Fibroblast of lung (primary cell): ENCODE measurements at regions not wholly inside any gene's neighbourhood (a gene's known extent, or its start where the extent isn't known, plus 50 kb on each side); places are given as distances from the start of the nearest gene placed in this dataset.

ENCODE experiments used
- DNase-seq, 2 donors: peaks; one replicate each; pipeline versions ENCODE4 v3.0.0 to v3.0.0-alpha.2; 2010; ENCODE audit warnings: low read depth in 2 of 2
- H2AFZ ChIP-seq: 2 replicates; pipeline ENCODE4 v1.5.1; 2012; ENCODE audit warnings: low read length, control low read depth, inconsistent platforms
- H3K27ac ChIP-seq: 2 replicates; pipeline ENCODE4 v1.5.1; 2011; ENCODE audit warnings: low read length, control low read depth; ENCODE audit not compliant: insufficient read depth
- H3K27me3 ChIP-seq: 2 replicates; pipeline ENCODE4 v1.5.1; 2011; ENCODE audit warnings: mild to moderate bottlenecking, low read length; ENCODE audit not compliant: control insufficient read depth, insufficient read depth
- H3K36me3 ChIP-seq: 2 replicates; pipeline ENCODE4 v1.5.1; 2011; ENCODE audit warnings: low read length; ENCODE audit not compliant: control insufficient read depth, insufficient read depth
- H3K4me1 ChIP-seq: 2 replicates; pipeline ENCODE4 v1.5.1; 2011; ENCODE audit warnings: low read length; ENCODE audit not compliant: control insufficient read depth, insufficient read depth; ENCODE audit errors: extremely low read depth
- H3K4me2 ChIP-seq: 2 replicates; pipeline ENCODE4 v1.5.1; 2011; ENCODE audit warnings: low read length, control low read depth; ENCODE audit not compliant: insufficient read depth; ENCODE audit errors: extremely low read depth
- H3K4me3 ChIP-seq, 4 experiments: fragments of 200-600 bp in 1 of 4; sonication (generic) in 1 of 4; replicated peaks in 1 of 4; 2 replicates each; pipeline ENCODE4 v1.5.1; 2011 to 2016; ENCODE audit warnings: low read length in 4 of 4, low read depth in 3 of 4, mild to moderate bottlenecking in 3 of 4, control low read depth in 2 of 4, inconsistent platforms in 1 of 4, mixed read lengths in 1 of 4; ENCODE audit not compliant: insufficient read depth in 1 of 4; ENCODE audit errors: control extremely low read depth in 1 of 4
- H3K79me2 ChIP-seq: 2 replicates; pipeline ENCODE4 v1.5.1; 2012; ENCODE audit warnings: mild to moderate bottlenecking, low read length, inconsistent platforms; ENCODE audit not compliant: control insufficient read depth, insufficient read depth
- H3K9ac ChIP-seq: 2 replicates; pipeline ENCODE4 v1.5.1; 2011; ENCODE audit warnings: mild to moderate bottlenecking, low read length, control low read depth; ENCODE audit not compliant: insufficient read depth
- H3K9me3 ChIP-seq: 2 replicates; pipeline ENCODE4 v1.5.1; 2012; ENCODE audit warnings: low read depth, low read length; ENCODE audit not compliant: control insufficient read depth, insufficient read depth
- H4K20me1 ChIP-seq: 2 replicates; pipeline ENCODE4 v1.5.1; 2011; ENCODE audit warnings: low read length; ENCODE audit not compliant: control insufficient read depth, insufficient read depth; ENCODE audit errors: extremely low read depth
- CTCF ChIP-seq, 2 donors: IDR thresholded peaks in 1 of 2; conservative IDR thresholded peaks in 1 of 2; 1 replicate in 1 of 2; 2 replicates in 1 of 2; pipeline ENCODE4 v1.5.1; 2011 to 2012; ENCODE audit warnings: low read length in 2 of 2, control low read depth in 1 of 2, inconsistent platforms in 1 of 2, low read depth in 1 of 2, mild to moderate bottlenecking in 1 of 2
- EZH2 ChIP-seq: IDR thresholded peaks from 2 replicates; pipeline ENCODE4 v1.5.1; 2012; ENCODE audit warnings: low read length, control low read depth, mild to moderate bottlenecking; ENCODE audit errors: missing control alignments

DNA sequence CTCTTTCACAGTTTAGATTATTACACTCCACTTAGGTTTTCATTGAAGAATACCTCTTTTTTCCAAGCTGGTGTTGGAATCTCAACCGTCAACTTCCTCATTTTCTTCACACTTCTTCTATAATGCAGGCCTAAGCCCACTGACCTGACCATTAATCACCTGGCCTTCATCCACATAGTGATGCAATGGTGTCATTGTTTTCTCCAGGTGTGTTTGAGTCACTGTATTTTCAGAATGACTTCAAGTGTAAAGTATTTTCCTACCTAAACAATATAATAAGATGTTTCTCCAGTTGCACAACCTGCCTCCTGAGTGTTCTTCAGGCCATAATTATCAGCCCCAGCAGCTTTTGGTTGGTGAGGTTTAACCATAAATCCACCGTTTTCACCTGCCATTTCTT, 1675.1 kb downstream of the TP53TG3F start:
- TF ChIP-seq CTCF (conservative IDR thresholded peaks at IDR 0.05 in 1 of 2, IDR thresholded peaks at IDR 0.05 in 1 of 2; ENCODE audit: low read depth in 1 of 2, low read length in 2 of 2) (no peak), EZH2 (no peak)
- Histone ChIP-seq H3K27ac (no peak overlapping the region), H3K4me2 (no peak overlapping the region), H4K20me1 (no peaks in the 10 kb centered on the region), H3K36me3 (no peaks in the 10 kb centered on the region), H2AFZ (no peak overlapping the region), H3K9me3 (no peaks in the 10 kb centered on the region), H3K4me1 (no peaks in the 10 kb centered on the region), H3K9ac (no peak overlapping the region), H3K79me2 (no peaks in the 10 kb centered on the region), H3K27me3 (no peaks in the 10 kb centered on the region), H3K4me3 (no peak overlapping the region)
- no peak for DNase-seq

- H3K4me2 ChIP-seq, result no peak overlapping the region
- TF ChIP-seq CTCF (conservative IDR thresholded peaks at IDR 0.05 in 1 of 2, IDR thresholded peaks at IDR 0.05 in 1 of 2; ENCODE audit: low read depth in 1 of 2, low read length in 2 of 2), result no peak
- no peak for TF ChIP-seq EZH2
Observed at GRCh38 chr16:35140293-35140986, 1681.0 kb downstream of the TP53TG3F start.

GRCh38 chr16:35141303-35141702, 1681.9 kb downstream of the TP53TG3F start:
- Histone ChIP-seq H3K9ac (no peak overlapping the region), H3K4me2 (no peak overlapping the region), H3K9me3 (no peaks in the 10 kb centered on the region), H4K20me1 (no peaks in the 10 kb centered on the region), H3K36me3 (no peaks in the 10 kb centered on the region), H3K4me3 (no peak overlapping the region), H2AFZ (no peak overlapping the region), H3K27me3 (no peaks in the 10 kb centered on the region), H3K4me1 (no peaks in the 10 kb centered on the region), H3K27ac (no peak overlapping the region), H3K79me2 (no peaks in the 10 kb centered on the region)
- no peak for DNase-seq
- no peak for TF ChIP-seq EZH2
- TF ChIP-seq CTCF (conservative IDR thresholded peaks at IDR 0.05 in 1 of 2, IDR thresholded peaks at IDR 0.05 in 1 of 2; ENCODE audit: low read depth in 1 of 2, low read length in 2 of 2), result no peak

More at GRCh38 chr16:35140293-35140986, 1681.0 kb downstream of the TP53TG3F start:
- H3K27ac ChIP-seq, result no peak overlapping the region
- no peak overlapping the region for H2AFZ ChIP-seq
- no peak for DNase-seq
- no peaks in the 10 kb centered on the region for H3K9me3 ChIP-seq
- H3K27me3 ChIP-seq, result no peaks in the 10 kb centered on the region
- H3K9ac ChIP-seq, result no peak overlapping the region
- H4K20me1 ChIP-seq, result no peaks in the 10 kb centered on the region
- no peaks in the 10 kb centered on the region for H3K4me1 ChIP-seq
- H3K4me3 ChIP-seq, result no peak overlapping the region
- no peaks in the 10 kb centered on the region for H3K36me3 ChIP-seq
- H3K79me2 ChIP-seq, result no peaks in the 10 kb centered on the region
